HepG2 (cell line): ENCODE measurements at regions not wholly inside any gene's neighbourhood (a gene's known extent, or its start where the extent isn't known, plus 50 kb on each side); places are given as distances from the start of the nearest gene placed in this dataset.

Source experiments
- ERF ChIP-seq: IDR thresholded peaks from 2 replicates; pipeline ENCODE4 v1.6.1; 2018; ENCODE audit warnings: missing biosample characterization, missing genetic modification reagents
- MYC ChIP-seq: sonication (generic); formaldehyde crosslinking; IDR thresholded peaks from 2 replicates; pipeline ENCODE4 v1.9.0; 2021; ENCODE audit warnings: missing genetic modification reagents, borderline replicate concordance
- ZNF550 ChIP-seq: sonication (generic); formaldehyde crosslinking; IDR thresholded peaks from 2 replicates; pipeline ENCODE4 v1.4.0; 2020; ENCODE audit warnings: mild to moderate bottlenecking, missing genetic modification reagents, borderline replicate concordance
- ZNF891 ChIP-seq: sonication (generic); formaldehyde crosslinking; IDR thresholded peaks from 2 replicates; pipeline ENCODE4 v1.5.0; 2020; ENCODE audit warnings: mild to moderate bottlenecking, missing genetic modification reagents

DNA sequence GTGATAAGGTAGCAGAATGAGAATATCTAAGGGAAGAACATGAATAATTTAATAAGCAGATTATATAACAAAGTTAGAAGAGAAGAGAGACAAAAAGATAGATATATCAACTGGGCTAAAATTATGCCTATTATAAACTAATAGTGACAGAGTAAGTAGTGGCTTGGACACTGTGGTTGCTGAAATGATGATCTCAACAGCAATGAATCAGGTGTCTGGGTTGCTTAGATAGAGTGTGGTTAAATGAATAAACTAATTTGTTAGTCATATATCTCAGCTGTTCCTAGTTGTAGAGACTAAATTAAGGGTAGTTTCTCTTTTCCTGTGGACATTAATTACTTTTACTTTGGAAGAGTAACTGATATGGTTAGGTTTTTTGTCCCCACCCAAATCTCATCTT is 1485.4 kb upstream of the CELF4 start:
- TF ChIP-seq ZNF550 (no peak), MYC (CRISPR knock-in tag) (no peak), ZNF891 (no peak), ERF (CRISPR knock-in tag) (no peak)
